ENCODE measurements at regions not wholly inside any gene's neighbourhood (a gene's known extent, or its start where the extent isn't known, plus 50 kb on each side); places are given as distances from the start of the nearest gene placed in this dataset.

- TF ChIP-seq CTCF (tag by site-specific recombination; IDR thresholded peaks at IDR 0.05) = no peak
- no peak for TF ChIP-seq ZNF416 (tag by site-specific recombination; IDR thresholded peaks at IDR 0.05)
- no peak for TF ChIP-seq KLF1 (tag by site-specific recombination; IDR thresholded peaks at IDR 0.05)
- TF ChIP-seq, protein P1, sequence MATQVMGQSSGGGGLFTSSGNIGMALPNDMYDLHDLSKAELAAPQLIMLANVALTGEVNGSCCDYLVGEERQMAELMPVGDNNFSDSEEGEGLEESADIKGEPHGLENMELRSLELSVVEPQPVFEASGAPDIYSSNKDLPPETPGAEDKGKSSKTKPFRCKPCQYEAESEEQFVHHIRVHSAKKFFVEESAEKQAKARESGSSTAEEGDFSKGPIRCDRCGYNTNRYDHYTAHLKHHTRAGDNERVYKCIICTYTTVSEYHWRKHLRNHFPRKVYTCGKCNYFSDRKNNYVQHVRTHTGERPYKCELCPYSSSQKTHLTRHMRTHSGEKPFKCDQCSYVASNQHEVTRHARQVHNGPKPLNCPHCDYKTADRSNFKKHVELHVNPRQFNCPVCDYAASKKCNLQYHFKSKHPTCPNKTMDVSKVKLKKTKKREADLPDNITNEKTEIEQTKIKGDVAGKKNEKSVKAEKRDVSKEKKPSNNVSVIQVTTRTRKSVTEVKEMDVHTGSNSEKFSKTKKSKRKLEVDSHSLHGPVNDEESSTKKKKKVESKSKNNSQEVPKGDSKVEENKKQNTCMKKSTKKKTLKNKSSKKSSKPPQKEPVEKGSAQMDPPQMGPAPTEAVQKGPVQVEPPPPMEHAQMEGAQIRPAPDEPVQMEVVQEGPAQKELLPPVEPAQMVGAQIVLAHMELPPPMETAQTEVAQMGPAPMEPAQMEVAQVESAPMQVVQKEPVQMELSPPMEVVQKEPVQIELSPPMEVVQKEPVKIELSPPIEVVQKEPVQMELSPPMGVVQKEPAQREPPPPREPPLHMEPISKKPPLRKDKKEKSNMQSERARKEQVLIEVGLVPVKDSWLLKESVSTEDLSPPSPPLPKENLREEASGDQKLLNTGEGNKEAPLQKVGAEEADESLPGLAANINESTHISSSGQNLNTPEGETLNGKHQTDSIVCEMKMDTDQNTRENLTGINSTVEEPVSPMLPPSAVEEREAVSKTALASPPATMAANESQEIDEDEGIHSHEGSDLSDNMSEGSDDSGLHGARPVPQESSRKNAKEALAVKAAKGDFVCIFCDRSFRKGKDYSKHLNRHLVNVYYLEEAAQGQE (tag by site-specific recombination; IDR thresholded peaks at IDR 0.05) = no peak
- TF ChIP-seq PRDM2 (tag by site-specific recombination; IDR thresholded peaks at IDR 0.05; ENCODE audit: borderline replicate concordance) = no peak
- TF ChIP-seq, protein P2, sequence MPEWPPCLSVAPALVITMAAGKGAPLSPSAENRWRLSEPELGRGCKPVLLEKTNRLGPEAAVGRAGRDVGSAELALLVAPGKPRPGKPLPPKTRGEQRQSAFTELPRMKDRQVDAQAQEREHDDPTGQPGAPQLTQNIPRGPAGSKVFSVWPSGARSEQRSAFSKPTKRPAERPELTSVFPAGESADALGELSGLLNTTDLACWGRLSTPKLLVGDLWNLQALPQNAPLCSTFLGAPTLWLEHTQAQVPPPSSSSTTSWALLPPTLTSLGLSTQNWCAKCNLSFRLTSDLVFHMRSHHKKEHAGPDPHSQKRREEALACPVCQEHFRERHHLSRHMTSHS (tag by site-specific recombination; IDR thresholded peaks at IDR 0.05) = no peak
- TF ChIP-seq YY1 (tag by site-specific recombination; IDR thresholded peaks at IDR 0.05) = no peak
- TF ChIP-seq ZBTB21 (tag by site-specific recombination; IDR thresholded peaks at IDR 0.05) = no peak
These were observed 1136.3 kb upstream of the ACO1 start for GRCh38 chr9:31248156-31248555.

Data from HEK293 (cell line).